ENCODE measurements at regions not wholly inside any gene's neighbourhood (a gene's known extent, or its start where the extent isn't known, plus 50 kb on each side); places are given as distances from the start of the nearest gene placed in this dataset.

DNA sequence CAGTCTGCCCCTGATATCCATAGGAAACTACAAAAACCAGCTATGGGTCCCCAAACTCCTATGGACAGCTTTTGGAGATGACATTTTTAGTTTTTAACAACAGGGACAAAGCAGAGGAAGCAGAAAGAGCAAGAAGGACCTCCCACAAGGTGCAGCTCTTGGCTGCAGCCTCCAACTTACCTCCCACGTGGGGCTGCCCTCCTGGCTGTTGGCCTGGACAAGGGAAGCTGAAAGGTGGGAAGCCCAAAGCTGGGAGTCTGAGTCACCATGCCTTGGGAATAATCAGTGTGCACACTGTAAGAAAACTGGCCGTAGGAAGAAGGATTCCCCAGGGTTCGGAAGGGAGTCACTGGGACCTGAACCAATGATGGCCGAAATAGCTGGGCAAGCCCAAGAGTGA, 51.8 kb upstream of the PAX1 start:
- DNase-seq (ENCODE audit: low spot score) = no peak

DNA sequence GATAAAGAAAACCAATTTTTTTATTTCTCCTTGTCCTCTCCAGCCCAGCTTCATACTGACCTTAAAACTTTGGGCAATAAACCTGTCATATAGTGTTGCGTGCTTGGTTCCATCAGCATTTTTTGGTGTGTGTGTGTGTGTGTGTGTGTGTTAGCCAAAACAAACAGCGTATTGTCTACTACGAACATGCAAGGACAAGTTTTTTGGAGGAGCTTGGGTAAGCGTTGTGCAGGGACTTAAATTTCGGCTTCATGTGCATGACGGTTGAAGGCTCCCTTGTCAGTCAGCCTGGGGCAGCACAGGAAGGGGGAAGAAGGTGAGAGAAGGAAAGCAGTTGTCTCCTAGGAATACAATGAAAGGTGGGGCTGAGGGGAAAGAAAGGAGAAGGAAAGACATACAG, 62.0 kb upstream of the PAX1 start:
- no peak for DNase-seq (ENCODE audit: low spot score)

- DNase-seq (ENCODE audit: low spot score) = peak; percentile 12
These were observed 64.9 kb upstream of the PAX1 start for GRCh38 chr20:21640556-21640955.

GRCh38 chr20:21633829-21634228, 71.6 kb upstream of the PAX1 start:
- DNase-seq (ENCODE audit: low spot score) = no peak

- DNase-seq (ENCODE audit: low spot score) = no peak
These were observed 72.8 kb upstream of the PAX1 start for GRCh38 chr20:21632735-21633053.

DNA sequence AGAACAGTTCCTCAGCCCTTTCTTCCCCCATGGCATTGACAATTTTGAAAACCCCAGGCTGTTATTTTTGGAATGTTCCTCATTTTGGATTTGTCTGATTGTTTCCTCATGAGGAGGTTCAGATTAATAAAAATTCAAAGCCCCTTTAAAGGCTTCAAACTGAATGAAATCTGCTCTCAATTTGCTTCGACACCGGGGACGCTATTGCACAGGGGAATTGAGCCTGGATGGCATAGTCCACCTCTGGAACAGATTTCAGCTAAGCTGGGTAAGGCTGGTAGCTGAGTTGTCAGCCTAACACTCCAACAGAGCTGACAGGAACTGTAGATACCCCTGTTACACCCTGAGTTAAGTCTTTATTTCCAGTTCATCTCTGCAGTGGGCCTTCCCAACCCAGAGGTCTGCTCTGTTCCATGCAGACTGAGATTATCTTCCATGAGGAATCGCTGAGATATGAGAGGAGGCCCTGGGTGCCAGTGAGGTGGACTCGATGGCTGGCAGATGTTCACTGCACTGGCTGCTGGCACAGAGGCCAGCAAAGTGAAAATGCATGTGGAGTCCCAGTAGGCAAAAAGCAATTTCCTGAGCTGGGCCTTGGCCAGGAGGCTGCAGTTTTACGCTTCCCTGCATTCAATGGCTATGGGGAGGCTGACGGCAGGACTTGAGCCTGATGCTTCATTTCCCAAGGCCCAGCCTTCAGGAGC, 73.3 kb upstream of the PAX1 start:
- no peak for DNase-seq (ENCODE audit: low spot score)

DNA sequence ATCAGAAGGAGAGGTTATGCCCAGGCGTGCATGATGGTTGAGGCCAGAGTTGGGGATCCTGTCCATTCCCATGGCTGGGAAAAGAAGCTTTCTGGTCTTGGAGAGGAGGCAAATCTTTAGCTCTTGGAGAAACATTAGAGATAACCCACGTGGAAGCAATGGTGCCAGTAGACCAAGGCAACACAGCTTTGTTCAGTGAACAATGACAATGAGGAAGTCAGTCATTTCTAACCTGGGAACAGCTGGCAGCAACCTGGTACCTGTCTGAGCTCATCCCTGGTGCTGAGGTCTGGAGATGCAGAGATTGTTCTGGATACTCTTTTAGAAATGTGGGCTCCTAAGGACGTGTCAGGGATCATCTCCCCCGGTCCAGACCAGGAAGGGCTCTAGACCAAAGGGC, 76.7 kb upstream of the PAX1 start:
- no peak for DNase-seq (ENCODE audit: low spot score)

GRCh38 chr20:21623781-21624094, 81.7 kb upstream of the PAX1 start:
- DNase-seq (ENCODE audit: low spot score) = no peak

DNA sequence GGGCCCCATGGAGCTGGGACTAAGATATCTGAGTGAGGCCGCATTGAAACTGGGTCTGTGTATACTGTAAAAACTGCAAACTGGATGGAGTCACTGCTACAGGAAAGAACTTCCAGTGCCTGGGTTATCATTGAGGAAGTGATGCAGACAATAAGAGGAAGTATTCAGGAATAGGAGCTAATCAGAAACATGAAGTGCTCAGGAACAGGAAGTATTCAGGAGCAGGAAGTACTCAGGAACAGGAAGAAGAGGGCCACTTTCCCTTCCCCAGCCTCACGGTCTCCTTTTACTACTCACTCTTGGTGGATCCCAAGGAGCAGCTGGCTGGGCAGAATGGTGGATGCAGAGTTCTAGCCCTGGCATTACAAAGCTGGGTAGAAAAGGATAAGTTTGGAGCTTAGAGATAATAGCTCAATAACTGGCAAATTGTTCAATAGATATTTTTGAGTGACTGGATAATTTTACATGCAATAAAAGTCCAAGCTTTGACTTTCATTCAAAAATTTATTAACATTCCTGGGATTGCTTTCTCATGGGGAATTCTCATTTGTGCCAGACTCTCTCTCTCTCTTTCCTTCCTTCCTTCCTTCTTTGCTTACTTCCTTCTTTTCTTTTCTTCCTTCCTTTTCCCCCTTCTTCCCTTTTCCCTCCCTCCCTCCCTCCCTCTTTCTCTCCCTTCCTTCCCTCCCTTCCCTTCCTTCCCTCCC, 82.2 kb upstream of the PAX1 start:
- no peak for DNase-seq (ENCODE audit: low spot score)

GRCh38 chr20:21622097-21622857, 83.2 kb upstream of the PAX1 start:
- DNase-seq (ENCODE audit: low spot score) = no peak

DNA sequence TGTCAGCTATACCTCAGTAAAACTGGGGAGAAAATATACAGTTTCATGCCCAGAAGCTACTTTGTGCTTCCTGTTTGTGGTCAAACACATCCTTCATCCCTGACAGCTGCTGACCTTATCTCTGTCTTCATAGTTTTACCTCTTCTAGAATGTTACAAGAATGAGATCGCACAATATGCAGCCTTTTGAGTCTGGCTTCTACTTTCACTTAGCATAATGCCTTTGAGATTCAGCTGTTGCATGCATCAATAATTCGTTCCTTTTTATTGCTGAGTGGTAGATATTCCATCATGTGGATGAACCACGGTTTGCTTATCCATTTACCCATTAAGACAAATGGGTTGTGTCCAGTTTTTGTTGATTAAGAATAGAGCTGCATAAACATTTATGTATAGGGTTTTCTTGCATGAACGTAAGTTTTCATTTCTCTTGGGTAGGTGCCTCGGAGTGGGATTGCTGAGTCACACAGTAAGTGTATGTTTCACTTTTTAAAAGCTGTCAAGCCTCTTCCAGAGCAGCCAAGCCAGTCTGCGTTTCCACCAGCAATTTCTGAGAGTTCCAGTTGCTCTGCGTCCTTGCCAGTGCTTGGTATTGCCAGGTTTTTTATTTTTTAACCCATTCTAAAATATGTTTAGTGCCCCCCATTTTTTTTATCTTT, 86.6 kb upstream of the PAX1 start:
- DNase-seq (ENCODE audit: low spot score) = no peak

- DNase-seq (ENCODE audit: low spot score) = peak; percentile 64
These were observed 89.8 kb upstream of the PAX1 start for GRCh38 chr20:21615617-21616080.

- no peak for DNase-seq (ENCODE audit: low spot score)
These were observed 90.5 kb upstream of the PAX1 start for GRCh38 chr20:21614980-21615379.

DNA sequence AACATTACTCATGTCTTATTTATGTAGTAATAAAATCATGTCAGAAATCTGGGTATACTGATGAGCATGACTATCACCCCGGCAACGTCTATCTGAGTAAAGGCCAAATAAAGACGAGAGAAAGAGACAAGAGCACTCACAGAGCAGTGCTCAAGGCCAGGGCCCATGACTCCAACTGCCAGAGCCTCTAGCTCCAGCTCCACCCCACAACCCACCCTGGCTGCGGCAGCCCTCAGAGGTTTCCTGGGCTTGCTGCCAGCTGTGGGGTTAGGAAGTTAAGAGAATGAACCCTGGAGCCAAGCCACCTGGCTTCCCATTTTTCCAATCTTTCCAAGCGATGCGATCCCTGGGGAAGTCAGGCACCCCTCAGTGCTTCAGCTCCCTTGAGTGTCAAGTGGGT, 92.0 kb upstream of the PAX1 start:
- DNase-seq (ENCODE audit: low spot score) = no peak

DNA sequence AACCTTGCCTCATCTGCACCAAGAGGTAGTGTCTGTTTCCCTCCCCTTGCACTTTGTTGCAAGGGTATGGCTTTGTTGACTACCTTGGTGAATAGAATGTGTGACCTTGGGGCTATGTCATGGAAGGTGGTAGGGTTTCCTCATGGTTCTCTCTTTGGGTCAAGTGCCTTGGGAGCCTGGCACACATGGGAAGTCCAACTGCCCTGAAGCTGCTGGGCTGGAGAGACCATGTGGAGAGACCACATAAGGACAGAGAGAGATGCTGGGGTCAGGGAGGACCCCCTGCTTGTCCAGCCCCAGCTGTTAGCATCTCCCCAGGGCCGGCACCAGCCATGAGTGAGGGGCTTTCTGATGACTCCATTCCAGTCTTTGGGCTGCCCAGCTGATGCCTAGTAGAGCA, 95.5 kb upstream of the PAX1 start:
- no peak for DNase-seq (ENCODE audit: low spot score)

- DNase-seq (ENCODE audit: low spot score) = no peak
These were observed 95.4 kb upstream of the NKX2-2 start for GRCh38 chr20:21609221-21609620.

- no peak for DNase-seq (ENCODE audit: low spot score)
These were observed 94.9 kb upstream of the NKX2-2 start for GRCh38 chr20:21608777-21609176.

DNA sequence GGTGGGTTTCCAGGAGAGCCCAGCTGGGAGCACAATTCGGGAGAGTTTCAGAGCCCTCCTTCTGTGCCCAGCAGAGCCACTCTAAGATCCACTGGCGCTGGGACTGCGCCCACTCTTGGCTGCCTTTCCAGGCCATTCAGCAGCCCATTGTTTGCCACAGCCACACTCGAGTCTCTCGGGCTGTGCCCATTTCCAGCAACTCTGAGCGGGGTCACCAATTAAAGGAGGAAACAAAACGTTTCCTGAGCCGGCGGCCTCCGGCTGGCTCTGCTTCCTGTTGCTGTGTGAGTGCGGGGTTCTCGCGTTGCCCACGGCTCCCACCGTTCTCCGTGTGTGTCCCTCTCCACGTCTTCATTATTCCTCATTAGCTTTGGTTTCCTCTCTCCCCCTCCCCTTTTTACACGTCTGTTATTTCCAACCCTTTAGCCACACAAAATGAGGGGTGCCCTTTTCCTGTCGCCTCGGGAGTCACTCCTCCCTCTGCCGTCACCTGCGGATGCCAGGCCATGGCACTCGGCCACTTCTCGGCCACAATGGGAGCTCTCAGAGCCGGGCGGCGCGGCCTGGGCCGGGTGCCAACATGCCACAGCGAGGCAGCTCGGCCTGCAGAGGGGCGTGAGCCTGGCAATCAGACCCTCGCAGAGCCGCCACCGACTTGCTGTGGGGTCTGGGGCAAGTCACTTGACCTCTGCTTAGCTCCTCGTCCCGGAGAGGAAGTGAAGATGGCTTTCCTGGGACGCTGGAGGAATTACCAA, 94.3 kb upstream of the NKX2-2 start:
- DNase-seq (ENCODE audit: low spot score) = no peak

DNA sequence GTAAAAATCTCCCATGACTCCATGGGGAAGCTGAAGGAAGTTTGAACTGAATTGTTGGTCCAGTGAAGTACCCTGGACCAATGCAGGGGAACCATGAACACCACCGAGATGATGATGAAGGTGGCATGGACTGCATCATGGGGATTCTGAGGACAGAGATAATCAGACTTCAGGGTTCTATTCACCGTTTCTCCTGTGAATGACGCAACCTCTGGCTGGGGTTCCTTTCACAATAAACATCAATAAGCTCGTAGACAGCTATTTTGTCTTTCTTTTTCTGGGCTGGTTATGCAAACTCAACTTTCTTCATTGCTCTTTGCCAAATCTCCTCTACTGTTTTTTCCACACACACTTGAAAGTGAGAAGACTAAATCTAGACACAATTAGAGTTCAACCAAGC, 87.9 kb upstream of the NKX2-2 start:
- DNase-seq (ENCODE audit: low spot score) = no peak

DNA sequence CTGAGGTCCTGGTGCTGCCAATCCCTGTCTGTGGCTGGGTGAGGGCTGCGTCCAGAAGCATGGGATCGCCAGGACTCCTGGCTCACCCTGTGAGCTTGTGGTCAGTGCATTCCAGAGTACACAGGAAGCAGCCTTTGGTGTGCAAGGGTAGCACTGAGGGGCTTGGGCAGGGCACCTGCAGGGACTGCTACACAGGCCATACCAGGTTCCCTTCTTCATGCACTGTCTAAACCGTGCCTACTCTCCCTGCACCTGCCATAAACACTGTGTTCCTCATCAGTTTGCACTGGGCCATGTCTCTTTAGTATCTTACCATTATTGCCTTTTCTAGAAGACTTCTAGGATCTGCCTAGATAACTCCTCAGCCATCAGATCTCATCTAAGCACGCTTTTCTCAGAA, 72.8 kb upstream of the NKX2-2 start:
- DNase-seq (ENCODE audit: low spot score) = no peak

- DNase-seq (ENCODE audit: low spot score) = no peak
These were observed 69.8 kb upstream of the NKX2-2 start for GRCh38 chr20:21583486-21584168.

GRCh38 chr20:21577551-21577950, 63.7 kb upstream of the NKX2-2 start:
- DNase-seq (ENCODE audit: low spot score) = no peak
